Tibial artery (tissue), 4 donors: ENCODE measurements at regions not wholly inside any gene's neighbourhood (a gene's known extent, or its start where the extent isn't known, plus 50 kb on each side); places are given as distances from the start of the nearest gene placed in this dataset.
A peak's percentile ranks its signal among the peaks of the same experiment; 100 is the strongest.

Experiments used
- DNase-seq, 2 donors: peaks; one replicate each; pipeline ENCODE4 v3.0.0-alpha.2; 2019
- H3K27ac ChIP-seq, 2 donors: fragments of 200-600 bp; sonication (generic) in 1 of 2; 1 replicate in 1 of 2; 2 replicates in 1 of 2; pipeline ENCODE4 v1.5.1; 2018 to 2019; ENCODE audit warnings: mild to moderate bottlenecking in 1 of 2
- H3K27me3 ChIP-seq, 2 donors: fragments of 200-600 bp; sonication (generic) in 1 of 2; one replicate each; pipeline versions ENCODE4 v1.5.1 to v1.6.0; 2016 to 2019
- H3K36me3 ChIP-seq, 3 donors: fragments of 200-600 bp; sonication (generic) in 2 of 3; one replicate each; pipeline ENCODE4 v1.5.1; 2016 to 2019; ENCODE audit warnings: mild to moderate bottlenecking in 2 of 3
- H3K4me1 ChIP-seq, 4 donors: fragments of 200-600 bp; sonication (generic) in 2 of 4; 1 replicate in 3 of 4; 2 replicates in 1 of 4; pipeline ENCODE4 v1.5.1; 2016 to 2019
- H3K4me3 ChIP-seq, 2 donors: fragments of 200-600 bp; sonication (generic) in 1 of 2; 1 replicate in 1 of 2; 2 replicates in 1 of 2; pipeline ENCODE4 v1.5.1; 2018 to 2019; ENCODE audit warnings: mild to moderate bottlenecking in 2 of 2
- H3K9me3 ChIP-seq, 3 donors: fragments of 200-600 bp; sonication (generic) in 1 of 3; one replicate each; pipeline ENCODE4 v1.5.1; 2016 to 2019
- CTCF ChIP-seq, 2 experiments: fragments of 200-600 bp in 1 of 2; fragments of 450-650 bp in 1 of 2; IDR thresholded peaks; one replicate each; pipeline ENCODE4 v1.5.1; 2017 to 2019; ENCODE audit warnings: antibody characterized with exemption in 2 of 2, mild to moderate bottlenecking in 1 of 2, moderate library complexity in 1 of 2
- intact Hi-C: fragments of 100-400 bp; cut with DNase I; formaldehyde crosslinking; loops from one replicate; pipeline ENCODE4 v1.15.0; 2023; ENCODE audit warnings: low total_unique reads

GRCh38 chr7:41571573-41571972 lies 131.3 kb downstream of the INHBA start:
- intact Hi-C loops, result no loop called here
- Histone ChIP-seq H3K4me3 (no peak overlapping the region), H3K36me3 (no peaks in the 10 kb centered on the region), H3K4me1 (peaks cover 0 to 56% (median 12%) of the 10 kb centered on the region in 4 donors), H3K27ac (peak overlapping the region in 1 of 2 donors; percentile 44), H3K9me3 (no peaks in the 10 kb centered on the region), H3K27me3 (no peaks in the 10 kb centered on the region)
- no peak for DNase-seq
- TF ChIP-seq CTCF (IDR thresholded peaks at IDR 0.05), result no peak

GRCh38 chr7:41570766-41571165 lies 132.1 kb downstream of the INHBA start:
- no peak for TF ChIP-seq CTCF (IDR thresholded peaks at IDR 0.05)
- Histone ChIP-seq H3K4me3 (no peak overlapping the region), H3K27me3 (no peaks in the 10 kb centered on the region), H3K27ac (peak overlapping the region in 1 of 2 donors; percentile 44), H3K36me3 (no peaks in the 10 kb centered on the region), H3K4me1 (peaks cover 0 to 56% (median 12%) of the 10 kb centered on the region in 4 donors), H3K9me3 (no peaks in the 10 kb centered on the region)
- intact Hi-C loops, result no loop called here
- no peak for DNase-seq

- intact Hi-C loops, result no loop called here
- no peak for DNase-seq
- no peak for TF ChIP-seq CTCF (IDR thresholded peaks at IDR 0.05)
- Histone ChIP-seq H3K9me3 (no peaks in the 10 kb centered on the region), H3K4me3 (no peak overlapping the region), H3K27ac (peak overlapping the region in 1 of 2 donors; percentile 53), H3K36me3 (no peaks in the 10 kb centered on the region), H3K27me3 (no peaks in the 10 kb centered on the region), H3K4me1 (peaks cover 0 to 40% (median 7%) of the 10 kb centered on the region in 4 donors)
These were observed 134.8 kb downstream of the INHBA start for GRCh38 chr7:41568135-41568534.

GRCh38 chr7:41567731-41568114 lies 135.2 kb downstream of the INHBA start:
- intact Hi-C loops, result no loop called here
- DNase-seq, result no peak
- Histone ChIP-seq H3K9me3 (no peaks in the 10 kb centered on the region), H3K4me1 (peaks cover 0 to 35% (median 5%) of the 10 kb centered on the region in 4 donors), H3K27ac (peak overlapping the region in 1 of 2 donors; percentile 53), H3K4me3 (no peak overlapping the region), H3K36me3 (no peaks in the 10 kb centered on the region), H3K27me3 (no peaks in the 10 kb centered on the region)
- no peak for TF ChIP-seq CTCF (IDR thresholded peaks at IDR 0.05)

GRCh38 chr7:41567031-41567730 lies 135.7 kb downstream of the INHBA start:
- Histone ChIP-seq H3K9me3 (no peaks in the 10 kb centered on the region), H3K36me3 (no peaks in the 10 kb centered on the region), H3K4me1 (peaks cover 0 to 32% (median 5%) of the 10 kb centered on the region in 4 donors), H3K27ac (peak overlapping the region in 1 of 2 donors; percentile 53), H3K4me3 (no peak overlapping the region), H3K27me3 (no peaks in the 10 kb centered on the region)
- no peak for TF ChIP-seq CTCF (IDR thresholded peaks at IDR 0.05)
- no peak for DNase-seq
- intact Hi-C loops, result no loop called here
